ENCODE measurements at regions not wholly inside any gene's neighbourhood (a gene's known extent, or its start where the extent isn't known, plus 50 kb on each side); places are given as distances from the start of the nearest gene placed in this dataset.

GRCh38 chr12:92363295-92364146 lies 217.9 kb upstream of the BTG1 start (continued):
- 0 out of 2 replicates have a peak, but pooled peaks have one; percentile 10 for TF ChIP-seq TCF7 (IDR thresholded peaks at IDR 0.05; ENCODE audit: borderline replicate concordance)
- TF ChIP-seq RELB (IDR thresholded peaks at IDR 0.05; ENCODE audit: low read depth): peak; percentile 90
- TF ChIP-seq, protein P1, sequence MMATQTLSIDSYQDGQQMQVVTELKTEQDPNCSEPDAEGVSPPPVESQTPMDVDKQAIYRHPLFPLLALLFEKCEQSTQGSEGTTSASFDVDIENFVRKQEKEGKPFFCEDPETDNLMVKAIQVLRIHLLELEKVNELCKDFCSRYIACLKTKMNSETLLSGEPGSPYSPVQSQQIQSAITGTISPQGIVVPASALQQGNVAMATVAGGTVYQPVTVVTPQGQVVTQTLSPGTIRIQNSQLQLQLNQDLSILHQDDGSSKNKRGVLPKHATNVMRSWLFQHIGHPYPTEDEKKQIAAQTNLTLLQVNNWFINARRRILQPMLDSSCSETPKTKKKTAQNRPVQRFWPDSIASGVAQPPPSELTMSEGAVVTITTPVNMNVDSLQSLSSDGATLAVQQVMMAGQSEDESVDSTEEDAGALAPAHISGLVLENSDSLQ (IDR thresholded peaks at IDR 0.05): peak; percentile 25; the same call in 1 of the 2 replicates
- TF ChIP-seq POLR2AphosphoS2 (IDR thresholded peaks at IDR 0.05; ENCODE audit: low read depth, low read length): peak; percentile 68
- peak; percentile 60 to 79; a peak in 3 of 4 replicates for TF ChIP-seq EP300 (IDR thresholded peaks at IDR 0.05; ENCODE audit: borderline replicate concordance in 1 of 2, control insufficient read depth in 1 of 2, low read depth in 2 of 2, low read length in 2 of 2)
- TF ChIP-seq HDAC6 (IDR thresholded peaks at IDR 0.05; ENCODE audit: unreplicated experiment): peak; percentile 7
- TF ChIP-seq, protein P2, sequence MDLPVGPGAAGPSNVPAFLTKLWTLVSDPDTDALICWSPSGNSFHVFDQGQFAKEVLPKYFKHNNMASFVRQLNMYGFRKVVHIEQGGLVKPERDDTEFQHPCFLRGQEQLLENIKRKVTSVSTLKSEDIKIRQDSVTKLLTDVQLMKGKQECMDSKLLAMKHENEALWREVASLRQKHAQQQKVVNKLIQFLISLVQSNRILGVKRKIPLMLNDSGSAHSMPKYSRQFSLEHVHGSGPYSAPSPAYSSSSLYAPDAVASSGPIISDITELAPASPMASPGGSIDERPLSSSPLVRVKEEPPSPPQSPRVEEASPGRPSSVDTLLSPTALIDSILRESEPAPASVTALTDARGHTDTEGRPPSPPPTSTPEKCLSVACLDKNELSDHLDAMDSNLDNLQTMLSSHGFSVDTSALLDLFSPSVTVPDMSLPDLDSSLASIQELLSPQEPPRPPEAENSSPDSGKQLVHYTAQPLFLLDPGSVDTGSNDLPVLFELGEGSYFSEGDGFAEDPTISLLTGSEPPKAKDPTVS (IDR thresholded peaks at IDR 0.05; ENCODE audit: low read depth, low read length): no peak
- peak in 1 of 2 experiments; percentile 12; a peak in 1 of 3 replicates for TF ChIP-seq EGR1 (IDR thresholded peaks at IDR 0.05; ENCODE audit: borderline replicate concordance in 1 of 2, low read depth in 2 of 2, low read length in 2 of 2)
- peak; percentile 74 for TF ChIP-seq CHD2 (IDR thresholded peaks at IDR 0.05; ENCODE audit: borderline replicate concordance, low read depth, low read length)
- TF ChIP-seq ZNF207 (IDR thresholded peaks at IDR 0.05; ENCODE audit: borderline replicate concordance): no peak; the same call in 1 of the 2 replicates
- TF ChIP-seq SIN3A (IDR thresholded peaks at IDR 0.05; ENCODE audit: low read depth, low read length): no peak
- TF ChIP-seq ZBTB11 (CRISPR knock-in tag; IDR thresholded peaks at IDR 0.05): no peak
- peak; percentile 97 to 98 for TF ChIP-seq IKZF2 (IDR thresholded peaks at IDR 0.05)
- TF ChIP-seq MAX (IDR thresholded peaks at IDR 0.05; ENCODE audit: low read depth, low read length): 0 out of 2 replicates have a peak, but pooled peaks have one; percentile 29
- TF ChIP-seq ZNF274 (IDR thresholded peaks at IDR 0.05; ENCODE audit: insufficient read depth, insufficient read length): no peak
- TF ChIP-seq SMC3 (IDR thresholded peaks at IDR 0.05; ENCODE audit: borderline replicate concordance, low read length): peak; percentile 25; the same call in 1 of the 2 replicates
- TF ChIP-seq CREB1 (IDR thresholded peaks at IDR 0.05; ENCODE audit: low read depth): peak; percentile 27; the same call in 1 of the 2 replicates
- 0 out of 4 replicates have a peak, but pooled peaks of 1 of the 2 experiments have one; percentile 35 for TF ChIP-seq CEBPB (IDR thresholded peaks at IDR 0.05; ENCODE audit: borderline replicate concordance in 1 of 2, low read depth in 2 of 2, low read length in 2 of 2)
- no peak for TF ChIP-seq USF2 (IDR thresholded peaks at IDR 0.05; ENCODE audit: borderline replicate concordance, low read depth, low read length)

Data from GM12878 (cell line).